NCI-H1092 treated with DMSO at 0.1 percent for 48 hours (cell line): ENCODE measurements at regions not wholly inside any gene's neighbourhood (a gene's known extent, or its start where the extent isn't known, plus 50 kb on each side); places are given as distances from the start of the nearest gene placed in this dataset.
"Not testable (repeated sequence)": the region's sequence is repeated elsewhere in the genome, so short reads cannot be mapped to it uniquely, and the experiment has no call there.

Source experiments
- DNase-seq: peaks from one replicate; lab custom pipeline; 2025; lab: John Stamatoyannopoulos, UW

DNA sequence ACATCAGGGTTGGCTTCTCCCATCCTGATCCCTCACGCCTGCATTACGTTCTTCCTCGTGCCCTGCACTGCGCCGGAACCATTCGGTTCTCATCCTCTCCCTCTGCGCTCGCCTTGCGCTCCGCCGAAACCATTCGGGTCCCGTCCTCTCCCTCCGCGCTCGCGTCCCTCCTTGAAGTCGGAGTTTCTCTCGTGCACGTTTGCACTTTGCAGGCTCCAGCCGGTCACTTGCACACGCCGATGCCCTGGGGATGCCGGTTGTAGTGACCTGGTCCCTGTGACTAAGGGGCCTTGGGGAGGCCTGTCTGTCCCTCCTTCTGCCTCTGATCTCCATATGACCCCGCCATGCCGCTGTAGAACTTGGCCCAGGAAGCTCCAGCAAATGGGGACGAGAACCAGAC, 265.8 kb downstream of the TEX29 start:
- DNase-seq, result no peak

DNA sequence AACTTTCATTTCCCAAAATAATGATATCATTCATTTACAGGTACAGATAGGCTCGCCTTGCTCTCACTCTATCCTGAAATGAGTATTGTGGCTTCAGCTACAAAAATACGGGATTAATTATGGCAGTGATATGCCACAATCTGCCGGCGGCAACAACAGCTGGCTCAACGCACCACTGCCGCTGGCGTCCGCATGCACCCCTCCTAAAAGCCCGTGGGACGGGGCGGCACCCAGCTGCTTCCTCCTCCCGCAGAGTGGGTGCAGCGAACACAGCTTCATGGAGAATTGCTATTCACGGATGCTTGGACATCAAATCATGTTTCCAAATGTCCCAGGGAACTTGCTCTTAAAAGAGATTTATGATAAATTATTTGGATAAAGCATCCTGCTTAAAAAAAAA, 266.8 kb downstream of the TEX29 start:
- no peak for DNase-seq

DNA sequence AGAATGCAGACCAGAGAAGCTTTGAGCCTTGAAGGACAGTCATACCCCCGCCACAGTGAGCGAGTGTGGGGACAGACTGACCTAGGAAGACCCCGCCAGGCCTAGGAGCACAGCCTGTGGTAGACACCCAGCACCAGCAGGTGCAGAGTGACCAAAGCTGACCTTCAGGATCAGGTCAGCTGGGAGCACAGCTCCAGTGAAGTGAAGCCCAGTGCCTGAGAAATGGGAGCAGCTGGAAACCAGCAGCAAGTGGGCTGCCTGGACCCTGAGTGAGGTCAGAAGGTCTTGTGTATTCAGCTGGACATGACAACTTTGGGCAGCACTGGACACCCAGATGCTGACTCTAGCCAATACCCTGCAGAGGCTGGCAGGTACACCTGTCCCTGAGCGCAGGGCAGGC, 268.9 kb downstream of the TEX29 start:
- no peak for DNase-seq

DNA sequence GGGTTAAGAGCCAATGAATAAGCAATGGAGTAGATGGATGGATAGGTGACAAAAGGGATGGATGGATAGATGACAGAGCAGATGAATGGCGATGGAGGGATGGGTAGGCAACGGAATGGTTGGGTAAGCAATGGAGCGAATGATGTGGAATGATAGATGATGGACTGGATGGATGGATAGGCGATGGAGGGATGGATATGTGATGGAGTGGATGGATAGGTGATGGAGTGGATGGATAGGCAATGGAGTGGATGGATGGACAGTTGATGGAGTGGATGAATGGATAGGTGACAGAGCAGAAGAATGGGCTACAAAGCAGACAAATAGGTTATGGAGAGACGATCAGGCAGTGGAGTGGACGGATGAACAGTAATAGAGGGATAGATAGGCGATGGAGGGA, 269.6 kb downstream of the TEX29 start:
- no peak for DNase-seq

DNA sequence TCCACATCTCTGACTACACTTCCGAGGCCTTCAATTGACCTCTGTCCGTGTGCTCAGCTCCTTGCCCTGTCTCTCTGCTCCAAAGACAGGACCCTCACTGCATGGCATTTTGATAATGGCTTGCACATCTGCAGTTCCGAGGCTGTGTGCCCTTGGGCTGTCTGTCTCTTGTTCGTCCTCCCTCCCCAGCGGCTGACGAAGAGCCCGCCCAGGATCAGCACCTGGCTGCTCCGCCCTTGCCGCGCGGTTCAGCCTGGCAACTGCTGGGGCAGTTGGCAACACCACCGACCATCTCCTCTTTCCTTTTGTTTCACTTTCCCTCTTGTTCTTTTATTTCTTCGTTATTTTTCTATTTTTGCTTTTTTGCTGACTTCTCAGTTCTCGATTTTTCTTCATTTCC, 270.4 kb downstream of the TEX29 start:
- DNase-seq, result no peak

DNA sequence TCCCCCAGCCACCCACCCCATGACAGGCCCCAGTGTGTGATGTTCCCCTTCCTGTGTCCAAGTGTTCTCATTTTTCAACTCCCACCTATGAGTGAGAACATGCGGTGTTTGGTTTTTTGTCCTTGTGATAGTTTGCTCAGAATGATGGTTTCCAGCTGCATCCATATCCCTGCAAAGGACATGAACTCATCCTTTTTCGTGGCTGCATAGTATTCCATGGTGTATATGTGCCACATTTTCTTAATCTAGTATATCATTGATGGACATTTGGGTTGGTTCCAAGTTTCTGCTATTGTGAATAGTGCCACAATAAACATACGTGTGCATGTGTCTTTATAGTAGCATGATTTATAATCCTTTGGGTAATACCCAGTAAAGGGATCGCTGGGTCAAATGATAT, 273.0 kb downstream of the TEX29 start:
- DNase-seq, result not testable (repeated sequence)

DNA sequence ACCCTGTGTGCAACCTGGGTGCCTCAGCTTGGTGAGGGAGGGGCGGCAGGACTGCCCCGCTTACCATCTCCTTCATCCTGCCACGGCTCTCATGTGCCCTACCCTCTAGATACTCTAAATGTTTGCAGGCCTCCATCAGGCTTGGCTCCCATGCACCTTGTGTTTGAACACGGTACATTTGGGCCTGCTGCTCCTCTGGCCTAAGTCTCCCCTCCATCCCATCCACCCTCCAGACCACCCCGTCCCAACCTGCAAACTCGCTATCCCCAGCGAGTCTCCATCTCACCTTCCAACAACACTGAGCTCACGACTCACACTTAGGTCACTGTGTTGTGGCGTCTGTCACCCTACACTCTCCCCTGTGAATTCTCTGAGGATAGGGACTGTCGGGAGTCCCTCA, 274.2 kb downstream of the TEX29 start:
- no peak for DNase-seq

DNA sequence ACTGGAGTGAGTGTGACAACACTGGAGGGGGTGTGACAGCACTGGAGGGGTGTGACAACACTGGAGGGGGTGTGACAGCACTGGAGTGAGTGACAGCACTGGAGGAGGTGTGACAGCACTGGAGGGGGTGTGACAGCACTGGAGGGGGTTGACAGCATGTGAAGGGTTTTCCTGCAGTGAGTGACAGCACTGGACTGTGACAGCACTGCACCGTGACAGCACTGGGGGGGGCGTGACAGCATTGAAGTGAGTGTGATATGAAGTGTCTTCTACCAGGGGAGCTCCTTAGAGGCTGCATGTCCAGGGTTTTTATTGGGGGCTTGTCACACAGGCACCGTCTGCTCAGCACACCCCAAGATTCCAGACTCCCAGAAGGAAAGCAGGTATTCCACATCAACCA, 274.8 kb downstream of the TEX29 start:
- no peak for DNase-seq

DNA sequence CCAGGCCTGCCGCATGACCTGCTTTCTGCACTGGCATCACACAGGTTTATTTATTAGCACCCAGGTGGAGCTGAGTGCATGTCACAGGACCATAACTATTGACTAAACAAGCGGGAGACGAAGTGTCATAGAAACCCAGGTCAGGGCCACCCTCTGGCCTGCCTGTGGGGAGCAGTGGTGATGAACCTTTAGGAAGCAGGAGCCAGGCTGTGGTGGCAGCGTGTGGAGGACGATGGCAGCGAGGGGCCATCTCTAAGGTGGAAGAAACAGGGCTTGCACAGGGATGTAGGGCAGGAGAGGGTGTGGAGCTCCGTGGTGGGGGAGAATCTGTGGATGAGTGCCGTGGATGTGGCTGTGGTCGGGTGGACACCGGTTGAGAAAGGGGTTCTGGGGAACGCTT, 275.3 kb downstream of the TEX29 start:
- DNase-seq, result no peak

DNA sequence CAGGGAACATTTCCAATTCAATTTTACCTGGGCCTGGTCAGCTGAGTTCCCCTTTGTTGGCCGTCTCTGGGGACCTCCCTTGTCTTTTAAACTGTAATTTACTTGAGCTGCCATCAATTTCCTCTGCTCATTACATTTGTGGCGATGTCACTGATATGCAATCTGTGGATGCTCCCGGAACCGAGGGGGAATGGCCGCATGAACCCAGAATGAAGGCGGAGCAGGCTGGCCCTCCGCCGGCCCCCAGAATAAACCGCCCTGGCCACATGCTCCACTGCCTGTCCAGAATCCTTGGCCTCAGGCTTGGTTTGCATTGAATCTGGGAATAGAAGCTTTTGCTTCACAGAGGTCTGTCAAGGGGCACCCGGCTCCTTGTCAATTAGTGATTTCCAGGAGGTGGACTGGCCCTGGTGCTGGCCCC, 276.8 kb downstream of the TEX29 start:
- no peak for DNase-seq

DNA sequence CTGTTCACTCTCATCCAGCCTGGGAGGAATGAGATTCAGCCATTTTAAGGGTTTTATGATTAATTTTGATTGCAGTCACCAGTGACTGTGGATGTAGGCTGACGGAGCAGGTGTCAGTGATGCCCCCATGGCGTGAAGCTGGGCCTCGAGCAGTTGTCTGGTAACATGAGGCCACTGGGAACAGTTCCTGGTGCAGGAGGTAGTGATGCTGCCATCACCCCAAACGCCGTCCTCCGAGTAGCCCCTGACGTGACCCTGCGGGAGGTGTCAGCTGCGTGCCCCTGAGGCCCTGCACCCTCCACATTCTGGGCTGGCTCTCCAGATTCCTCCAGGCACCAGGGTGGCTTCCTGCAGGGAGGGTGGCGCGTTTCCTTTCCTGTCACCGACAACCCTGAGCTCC, 277.2 kb downstream of the TEX29 start:
- DNase-seq, result no peak

DNA sequence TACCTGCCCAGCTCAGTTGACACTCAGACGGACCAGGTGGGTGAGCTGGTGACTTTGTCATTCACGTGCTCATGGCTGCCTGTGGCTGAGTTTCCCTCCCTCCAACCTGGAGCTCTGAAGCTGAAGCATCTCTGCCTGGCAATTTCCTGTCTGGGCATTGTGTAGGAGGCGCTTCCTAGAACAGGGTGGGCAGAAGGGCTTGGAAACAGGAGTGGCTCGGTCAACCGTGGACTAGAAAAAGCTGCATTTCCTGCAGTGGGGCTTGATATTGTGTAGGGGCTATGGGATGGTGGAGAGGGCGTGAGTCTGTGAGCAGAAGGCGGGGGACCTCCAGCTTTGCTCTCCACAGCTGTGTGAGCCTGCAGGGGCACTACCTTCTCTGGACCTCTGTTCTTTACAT, 278.3 kb downstream of the TEX29 start:
- peak; percentile 13 for DNase-seq

DNA sequence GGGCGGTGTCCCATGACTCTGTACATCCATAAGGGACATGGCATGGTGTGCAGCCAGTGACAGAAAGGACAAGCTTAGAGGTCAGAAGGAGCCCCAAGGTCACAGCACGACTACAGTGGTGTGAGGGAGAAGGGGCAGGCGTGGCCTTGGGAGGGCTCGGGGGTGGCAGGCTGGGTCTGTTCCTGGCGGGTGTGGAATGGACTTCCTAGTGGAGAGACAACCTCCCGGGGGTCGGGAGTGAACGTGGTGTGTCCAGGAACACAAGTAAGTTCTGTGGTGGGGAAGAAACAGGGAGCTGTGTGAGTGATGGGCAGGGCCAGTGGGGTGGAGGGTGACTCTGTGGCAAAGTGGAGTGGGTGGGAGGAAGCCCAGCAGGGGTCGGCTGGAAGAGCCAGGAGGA, 279.3 kb downstream of the TEX29 start:
- DNase-seq, result no peak

DNA sequence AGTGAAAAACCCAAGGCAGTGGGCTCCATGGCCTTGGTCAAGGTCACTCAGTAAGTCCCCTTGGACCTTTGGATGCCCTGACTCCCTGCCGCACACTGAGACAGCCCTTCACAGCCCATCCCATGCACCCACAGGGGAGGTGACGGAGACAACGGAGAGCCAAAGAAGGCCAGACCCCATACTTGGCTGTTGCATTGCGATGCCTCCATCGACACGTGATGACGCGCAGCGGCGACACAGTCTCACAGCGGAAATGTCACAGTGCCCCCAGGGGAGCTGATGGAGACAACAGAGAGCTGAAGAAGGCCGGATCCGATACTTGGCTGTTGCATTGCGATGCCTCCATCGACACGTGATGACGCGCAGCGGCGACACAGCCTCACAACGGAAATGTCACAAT, 282.4 kb downstream of the TEX29 start:
- no peak for DNase-seq

DNA sequence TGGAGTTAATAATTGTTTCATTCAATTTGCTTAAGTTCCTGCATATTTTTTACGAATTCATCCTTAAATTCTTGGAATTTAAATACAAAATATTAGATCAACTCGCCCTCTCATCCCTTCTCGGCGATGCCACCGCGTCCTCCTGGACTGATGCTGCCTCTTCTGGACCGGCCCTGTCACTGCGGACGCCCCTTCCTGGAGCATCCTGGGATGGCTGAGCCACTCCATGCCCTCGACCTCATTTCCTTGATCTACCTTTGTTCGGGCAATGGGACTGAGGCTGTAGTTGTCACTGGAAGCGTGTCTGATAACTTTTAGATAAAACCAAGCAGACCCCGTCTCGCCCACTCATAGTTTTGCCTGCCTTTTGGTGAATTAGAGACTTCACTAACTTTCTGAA, 283.7 kb downstream of the TEX29 start:
- DNase-seq, result no peak

DNA sequence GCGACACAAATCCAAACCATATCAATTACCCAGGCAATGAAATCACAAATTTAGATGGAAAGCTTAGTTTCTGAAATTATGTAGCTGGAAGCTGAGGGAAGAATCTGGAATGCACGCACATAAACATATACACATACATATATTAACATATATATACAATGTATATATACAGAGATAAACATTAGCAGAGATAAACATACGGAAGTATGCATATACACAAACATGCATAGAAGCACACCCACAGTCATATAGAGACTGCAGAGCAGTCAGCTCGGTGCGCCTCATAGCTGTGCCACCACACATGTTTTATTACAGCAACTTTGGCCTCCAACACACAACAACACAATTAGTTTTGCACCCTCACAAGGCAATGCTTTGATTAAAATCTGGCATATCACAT, 288.1 kb downstream of the TEX29 start:
- no peak for DNase-seq

DNA sequence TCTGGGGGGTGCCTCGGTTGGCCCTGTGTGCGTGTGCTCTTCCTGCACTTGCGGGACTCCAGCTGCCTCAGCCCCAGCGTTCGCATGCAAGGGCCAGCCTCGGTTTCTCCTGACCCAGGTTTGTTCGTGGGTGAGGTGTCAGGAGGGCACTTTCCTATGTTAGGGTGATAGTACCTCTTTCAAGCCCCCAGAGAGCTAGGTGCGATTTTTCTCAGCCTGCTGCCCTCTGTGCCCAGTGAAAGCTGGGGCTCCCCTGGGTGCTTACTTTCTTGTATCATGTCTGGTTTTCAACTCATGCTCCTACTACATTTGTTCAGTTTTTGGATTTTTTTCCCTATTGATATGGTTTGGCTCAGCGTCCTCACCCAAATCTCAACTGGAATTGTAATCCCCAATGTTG, 289.2 kb downstream of the TEX29 start:
- DNase-seq, result no peak

DNA sequence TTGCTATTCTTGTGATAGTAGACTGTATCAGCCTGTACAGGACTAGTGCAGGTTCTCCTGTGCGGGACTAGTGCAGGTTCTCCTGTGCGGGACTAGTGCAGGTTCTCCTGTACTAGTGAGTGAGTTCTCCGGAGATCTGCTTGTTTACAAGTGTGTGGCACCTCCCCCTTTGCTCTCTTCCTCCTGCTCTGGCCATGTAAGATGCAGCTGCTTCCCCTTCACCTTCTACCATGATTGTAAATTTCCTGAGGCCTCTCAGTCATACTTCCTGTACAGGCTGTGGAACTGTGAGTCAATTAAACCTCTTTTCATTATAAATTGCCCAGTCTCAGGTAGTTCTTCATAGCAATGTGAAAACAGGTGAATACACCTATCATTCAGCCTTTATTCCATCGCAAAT, 289.6 kb downstream of the TEX29 start:
- DNase-seq, result no peak

DNA sequence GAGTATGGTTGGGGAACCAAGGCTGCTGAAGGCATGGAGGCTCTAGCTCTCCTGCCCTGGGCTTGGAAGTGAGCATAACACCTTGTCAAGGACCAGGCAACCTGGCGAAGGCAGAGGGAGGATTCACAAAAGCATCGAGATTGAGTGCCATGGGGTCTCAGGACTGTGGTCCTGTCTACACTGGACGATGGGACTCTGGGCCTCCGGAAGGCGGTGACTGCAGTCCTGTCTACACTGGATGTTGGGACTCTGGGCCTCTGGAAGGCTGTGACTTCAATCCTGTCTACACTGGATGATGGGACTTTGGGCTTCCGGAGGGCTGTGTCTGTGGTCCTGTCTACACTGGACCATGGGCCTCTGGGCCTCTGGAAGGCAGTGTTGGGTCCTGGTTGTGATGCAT, 290.4 kb downstream of the TEX29 start:
- DNase-seq, result no peak

DNA sequence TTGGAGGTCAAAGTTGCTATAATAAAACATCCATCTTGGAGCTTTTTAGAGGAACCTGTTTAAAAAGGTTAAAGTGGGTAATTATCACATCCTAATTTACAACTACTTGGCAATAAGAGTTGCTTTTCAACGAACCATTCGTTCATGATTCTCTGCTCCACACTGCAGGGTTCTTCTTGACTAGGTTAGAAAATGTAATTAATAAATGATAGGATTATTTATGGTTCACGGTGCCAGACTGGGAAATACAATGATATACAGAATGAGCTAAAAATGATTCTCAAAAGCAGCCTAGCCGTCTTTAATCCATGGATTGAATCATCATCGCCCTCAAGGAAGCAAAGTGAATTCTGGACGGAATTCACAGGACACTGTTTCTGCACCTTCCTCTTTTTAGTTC, 291.2 kb downstream of the TEX29 start:
- DNase-seq, result no peak

DNA sequence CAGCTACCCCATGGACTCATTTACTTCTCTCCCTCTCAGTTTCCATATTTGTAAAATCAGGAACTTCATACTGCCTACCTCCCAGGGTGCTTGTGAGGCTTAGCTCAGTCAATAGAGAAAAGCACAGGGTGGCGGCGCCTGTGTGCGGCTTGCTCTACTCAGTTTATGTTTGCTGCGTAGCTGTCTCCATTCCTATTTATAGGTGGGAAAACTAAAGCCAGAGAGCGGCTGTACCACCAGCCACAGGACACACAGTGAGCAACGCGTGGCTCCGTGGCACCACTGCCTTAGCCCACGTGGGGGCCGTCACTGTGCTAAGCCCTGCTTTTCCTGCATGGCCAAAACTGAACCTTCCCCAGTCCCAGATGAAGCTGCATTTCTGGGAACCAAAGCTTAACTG, 292.4 kb downstream of the TEX29 start:
- no peak for DNase-seq

DNA sequence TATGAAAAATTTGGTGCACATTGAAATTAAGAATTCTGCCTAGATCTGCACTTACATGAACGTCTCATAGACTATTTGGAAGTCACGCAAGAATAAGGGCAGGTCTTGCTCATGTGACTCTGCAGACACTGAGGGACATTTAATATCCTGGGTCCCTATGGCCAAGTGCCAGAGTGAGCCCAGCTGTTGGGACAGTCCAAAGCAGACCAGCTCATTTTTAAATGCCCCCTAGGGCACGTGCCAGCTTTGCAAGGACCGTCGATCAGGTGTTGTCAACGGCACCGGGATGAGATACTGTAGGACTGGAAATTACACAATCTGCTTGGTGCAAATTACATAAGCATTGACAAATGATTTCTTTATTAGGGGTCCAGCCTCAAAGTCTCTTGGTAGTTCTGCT, 293.6 kb downstream of the TEX29 start:
- no peak for DNase-seq

DNA sequence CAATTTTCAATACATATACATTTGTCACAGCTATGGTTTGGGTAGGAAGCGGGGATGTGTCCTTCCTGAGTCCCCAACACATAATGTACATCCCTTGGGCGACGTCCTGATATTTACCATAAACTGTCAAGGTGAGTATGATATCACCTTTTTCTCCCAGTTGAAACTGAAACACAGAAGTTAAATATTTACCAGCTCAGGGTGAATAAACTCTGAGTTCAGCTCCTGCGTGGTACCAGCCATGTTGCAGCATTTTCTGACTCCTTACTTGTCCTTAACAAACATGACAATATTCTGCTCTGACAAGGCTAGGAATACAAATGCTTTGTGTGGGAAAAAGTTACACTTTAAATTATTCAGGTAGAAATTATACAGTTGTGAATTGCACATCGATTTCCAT, 294.2 kb downstream of the TEX29 start:
- no peak for DNase-seq

DNA sequence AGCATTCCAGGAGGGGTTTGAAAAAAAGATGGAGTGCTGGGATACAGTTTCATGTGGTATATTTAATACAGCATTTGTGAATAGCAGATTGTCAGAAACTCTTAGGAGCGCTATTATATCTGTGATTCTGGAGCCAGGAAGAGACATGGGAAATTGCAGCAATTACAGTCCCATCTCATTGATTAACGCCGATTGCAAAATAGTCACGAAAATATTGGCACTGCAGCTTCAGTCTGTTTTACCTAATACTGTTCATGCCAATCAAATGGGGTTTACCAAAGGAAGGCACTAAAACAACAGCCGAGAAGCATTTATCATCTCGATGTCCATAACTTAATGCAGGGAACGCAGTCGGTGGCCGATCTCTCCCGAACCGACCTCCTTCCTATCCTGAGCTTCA, 295.8 kb downstream of the TEX29 start:
- DNase-seq, result no peak

DNA sequence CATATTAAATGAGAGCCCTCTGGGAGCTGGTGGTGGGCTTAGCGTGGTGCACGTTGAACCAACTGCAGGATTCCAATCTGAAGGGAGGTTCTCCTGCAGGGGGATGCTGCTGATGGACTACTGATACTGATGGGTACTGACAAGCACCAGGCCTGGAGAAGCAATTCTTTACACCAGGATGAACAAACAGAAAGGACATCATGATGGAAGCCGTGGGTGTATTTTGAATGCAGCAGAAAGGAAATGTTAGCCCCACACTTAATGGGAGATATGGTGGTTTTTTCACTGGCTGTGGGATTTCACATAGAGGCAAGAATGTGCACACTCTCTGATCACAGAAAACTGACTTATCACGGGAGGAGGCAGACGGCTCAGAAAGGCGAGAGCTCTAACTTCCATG, 299.7 kb downstream of the TEX29 start:
- DNase-seq, result no peak
